ENCODE measurements at regions not wholly inside any gene's neighbourhood (a gene's known extent, or its start where the extent isn't known, plus 50 kb on each side); places are given as distances from the start of the nearest gene placed in this dataset.

DNA sequence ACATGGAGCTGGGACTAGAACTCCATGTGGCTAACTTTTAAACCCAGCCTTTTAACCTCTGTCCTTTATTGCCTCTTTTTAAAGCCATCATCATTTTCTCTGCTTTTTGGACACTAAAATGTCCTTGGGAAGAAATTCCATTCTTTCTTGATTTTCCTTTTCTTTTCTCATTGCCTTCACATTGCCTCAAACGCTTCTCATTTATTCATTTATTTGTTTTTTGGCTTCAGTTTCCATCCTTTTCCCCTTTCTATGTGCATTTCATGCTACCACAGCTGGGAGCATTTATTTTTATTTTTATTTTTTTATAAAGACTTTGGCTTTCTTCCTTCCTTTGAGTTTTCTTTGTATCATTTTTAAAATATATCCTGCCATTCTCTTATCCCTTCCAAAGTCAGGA, 212.2 kb downstream of the DACT1 start:
- DNase-seq, result no peak

DNA sequence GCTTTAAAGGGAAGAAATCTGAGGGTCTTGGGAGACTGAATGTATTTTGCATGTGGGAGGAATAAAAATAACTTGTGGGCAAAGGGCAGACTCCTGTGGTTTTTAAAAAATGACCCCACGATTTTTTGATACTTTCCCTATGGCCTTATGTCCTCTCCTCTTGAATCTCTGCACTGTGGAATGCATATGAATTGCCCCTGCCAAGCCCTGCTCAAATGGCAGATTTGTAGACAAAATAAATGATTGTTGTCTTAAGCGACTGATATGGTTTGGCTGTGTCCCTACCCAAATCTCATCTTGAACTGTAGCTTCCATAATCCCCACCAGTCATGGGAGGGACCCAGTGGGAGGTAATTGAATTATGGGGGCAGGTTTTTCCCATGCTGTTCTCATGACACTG, 223.8 kb downstream of the DACT1 start:
- peak; percentile 49 for DNase-seq

DNA sequence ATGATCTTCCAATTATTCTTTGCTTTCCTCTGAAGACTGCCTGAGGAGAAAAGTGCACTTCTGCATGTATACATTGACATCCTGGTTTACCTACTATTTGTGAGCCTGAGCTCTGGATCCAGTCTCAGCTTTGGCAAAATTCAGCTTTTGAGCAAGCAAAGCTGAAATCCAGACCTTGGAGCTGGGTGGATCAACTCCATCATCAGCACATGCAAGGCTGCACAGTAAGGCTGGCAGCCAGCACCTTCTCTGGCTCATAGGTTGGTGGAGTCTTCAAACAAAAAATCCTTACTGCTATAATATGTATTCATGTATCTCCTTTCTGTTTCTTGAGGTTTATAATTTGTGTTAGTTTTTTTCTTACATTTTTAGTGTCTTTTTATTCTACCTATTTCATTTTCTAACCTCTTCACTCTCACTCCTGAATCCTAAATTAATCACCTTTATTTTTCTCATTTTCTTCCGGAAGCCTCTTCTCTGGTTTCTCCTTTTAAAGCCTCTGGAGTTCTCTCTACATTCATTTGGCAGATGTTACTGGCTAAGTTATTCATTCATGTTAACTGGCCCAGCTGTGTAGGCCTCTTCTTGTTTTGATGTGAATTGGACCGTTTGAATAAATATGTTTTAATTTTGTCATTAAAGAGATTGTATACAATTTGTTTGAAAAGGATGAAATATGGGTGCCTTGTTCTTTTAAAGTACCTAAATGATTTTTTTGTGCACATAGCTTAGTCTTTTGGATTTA, 224.8 kb downstream of the DACT1 start:
- no peak for DNase-seq

DNA sequence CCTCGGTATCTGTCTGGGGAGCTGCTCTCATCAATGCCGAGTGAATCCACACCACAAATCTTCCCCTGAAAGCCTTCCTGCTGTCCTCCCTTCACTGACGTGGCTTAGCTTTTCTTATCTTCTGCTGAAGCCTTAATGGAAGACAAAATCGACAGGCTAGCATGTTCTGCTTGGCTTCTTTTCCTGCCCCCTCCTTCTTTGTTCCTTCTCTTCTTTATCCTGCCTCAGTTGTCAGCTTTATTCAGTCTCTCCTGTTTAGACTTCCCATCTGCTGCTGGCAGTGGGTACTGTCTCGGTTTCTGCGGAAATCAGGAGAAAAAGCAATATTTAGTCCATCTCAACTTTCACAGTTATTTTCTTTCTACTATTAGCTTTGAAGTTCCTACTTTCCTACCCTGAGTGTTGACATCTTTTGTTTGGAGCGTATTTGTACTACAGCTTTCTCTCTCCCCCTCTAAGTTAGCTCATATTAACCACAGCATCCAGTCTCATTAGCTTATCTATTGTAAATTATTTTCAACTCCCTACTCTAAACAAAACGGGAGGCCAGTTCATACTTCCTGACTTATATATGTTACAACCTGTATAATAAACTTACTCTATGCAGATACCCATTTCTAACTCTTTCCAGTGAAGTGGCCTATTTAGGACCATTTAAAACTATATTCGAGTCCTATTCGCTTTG, 226.0 kb downstream of the DACT1 start:
- no peak for DNase-seq

DNA sequence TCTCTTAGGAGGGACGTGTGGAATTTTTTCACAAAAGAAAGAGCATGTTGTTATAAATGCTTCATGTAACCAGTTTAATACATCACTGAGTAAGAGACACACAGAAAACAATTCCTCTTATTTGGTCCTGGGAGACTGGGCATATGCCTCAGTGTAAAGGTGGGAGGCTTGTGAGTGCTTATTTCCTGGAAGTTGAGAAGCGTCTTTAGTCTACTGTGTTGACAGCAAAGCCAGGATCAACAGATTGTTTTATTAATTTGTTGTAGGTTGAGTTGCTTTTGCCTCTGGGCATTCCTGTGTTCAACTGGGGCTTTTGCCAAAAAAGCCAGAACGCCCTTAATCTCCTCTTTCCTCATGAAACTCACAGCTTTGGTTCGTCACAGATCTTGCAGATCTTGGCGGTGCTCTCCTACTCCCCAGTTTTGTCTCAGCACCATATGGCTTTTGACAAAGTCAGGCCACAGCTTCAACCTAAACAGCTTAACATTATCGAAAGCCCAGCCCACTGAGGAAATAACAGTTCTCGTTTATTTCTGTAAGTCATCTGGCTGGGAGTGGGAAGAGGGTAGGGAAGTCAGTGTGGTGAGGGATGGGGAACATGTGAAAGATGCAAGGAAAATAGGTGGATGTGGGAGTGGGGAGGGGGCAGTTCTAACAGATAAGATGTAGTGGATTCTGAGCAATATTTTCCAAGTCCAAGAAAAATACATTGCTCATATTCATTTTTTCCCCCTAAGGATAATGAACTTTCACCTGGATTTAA, 227.2 kb downstream of the DACT1 start:
- peak; percentile 93 for DNase-seq

DNA sequence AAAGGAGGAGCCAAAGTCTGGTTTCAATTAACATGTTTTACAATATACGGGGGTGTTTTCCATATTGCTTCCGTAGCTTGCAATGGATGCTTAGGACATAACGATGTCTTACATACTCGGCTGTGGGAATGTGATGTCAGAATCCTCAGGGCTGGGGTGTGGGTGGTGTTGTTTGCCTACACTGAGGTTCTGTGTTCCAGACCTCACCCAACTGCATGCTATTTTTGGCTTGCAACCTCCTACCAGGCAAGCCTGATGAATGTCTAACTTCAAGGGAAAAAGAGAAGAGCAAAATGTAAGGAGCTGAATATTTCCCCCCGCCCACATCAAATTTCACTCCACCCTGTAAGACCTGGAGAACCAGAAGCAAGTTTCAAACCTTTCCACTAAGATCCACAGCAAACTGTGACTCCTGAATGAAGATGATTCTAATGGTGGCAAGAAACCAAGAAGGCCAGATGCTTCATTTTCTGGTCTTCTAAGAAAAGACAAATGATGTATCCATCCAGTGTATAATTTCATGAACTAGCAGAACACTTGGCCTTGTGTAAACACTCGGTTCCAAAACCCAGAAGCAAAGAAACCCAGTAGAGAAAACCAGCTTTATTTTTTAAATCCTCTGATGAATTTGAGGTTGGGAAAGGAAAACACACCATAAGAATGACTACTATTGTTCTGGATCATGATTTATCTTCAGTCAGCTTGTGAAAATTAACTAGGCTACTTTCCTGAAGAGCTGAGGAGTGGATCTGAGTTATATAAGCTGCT, 227.9 kb downstream of the DACT1 start:
- peak; percentile 92 for DNase-seq

DNA sequence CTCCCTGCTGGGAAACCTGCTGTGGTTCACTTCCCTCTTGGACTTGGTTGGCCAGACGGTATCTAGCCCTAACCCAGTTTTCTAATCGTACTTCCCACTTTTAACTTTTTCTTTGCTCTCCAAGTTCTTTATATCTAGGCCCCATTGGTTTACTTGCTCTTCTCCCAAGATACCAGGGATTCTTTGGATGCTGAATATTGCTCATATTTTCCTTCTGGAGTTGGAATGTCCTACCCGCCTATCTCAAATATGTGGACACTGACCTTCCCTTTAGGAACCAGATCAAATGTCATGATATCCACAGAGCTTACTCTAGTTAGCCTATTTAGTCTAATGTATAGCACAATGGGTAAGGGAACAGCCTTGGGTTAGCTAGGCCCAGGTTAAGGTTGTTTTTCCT, 228.6 kb downstream of the DACT1 start:
- DNase-seq, result peak; percentile 68

DNA sequence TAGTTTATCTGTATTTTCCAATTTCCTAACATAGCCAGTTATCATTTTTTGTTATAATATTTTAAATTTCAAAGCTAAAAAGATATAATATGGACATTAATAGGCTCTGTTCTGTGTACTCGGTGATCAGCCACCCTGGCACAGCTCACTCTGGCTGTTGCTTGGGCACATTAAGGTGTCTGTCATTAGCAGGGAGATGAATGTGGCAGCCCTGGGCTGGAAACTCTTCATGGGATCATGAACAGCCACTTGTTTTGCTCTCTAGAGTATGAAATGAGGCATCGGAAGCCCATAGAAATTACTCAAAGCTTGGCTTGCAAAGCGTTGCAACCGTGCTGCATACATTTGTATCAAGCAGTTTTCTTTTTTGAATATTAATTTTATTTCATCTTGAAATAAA, 233.2 kb downstream of the DACT1 start:
- DNase-seq, result no peak

DNA sequence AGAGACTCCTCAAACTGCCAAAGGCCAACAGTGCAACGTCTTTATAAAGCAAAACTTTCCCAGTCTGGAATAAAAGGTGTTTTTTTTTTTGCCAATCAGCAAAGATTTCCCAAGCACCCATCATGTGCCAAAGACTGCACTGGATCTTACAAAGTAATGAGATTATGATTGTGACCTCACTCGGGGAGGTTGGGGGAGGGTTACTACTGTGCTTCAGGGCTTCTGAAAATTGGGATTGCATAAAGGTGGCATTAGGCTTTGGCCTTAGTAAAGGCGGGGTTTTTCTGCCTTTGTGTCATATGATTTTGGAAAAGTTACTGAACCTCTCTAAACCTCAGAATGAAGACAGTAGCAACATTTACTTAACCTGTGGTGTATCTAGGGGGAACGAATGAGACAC, 233.8 kb downstream of the DACT1 start:
- no peak for DNase-seq

DNA sequence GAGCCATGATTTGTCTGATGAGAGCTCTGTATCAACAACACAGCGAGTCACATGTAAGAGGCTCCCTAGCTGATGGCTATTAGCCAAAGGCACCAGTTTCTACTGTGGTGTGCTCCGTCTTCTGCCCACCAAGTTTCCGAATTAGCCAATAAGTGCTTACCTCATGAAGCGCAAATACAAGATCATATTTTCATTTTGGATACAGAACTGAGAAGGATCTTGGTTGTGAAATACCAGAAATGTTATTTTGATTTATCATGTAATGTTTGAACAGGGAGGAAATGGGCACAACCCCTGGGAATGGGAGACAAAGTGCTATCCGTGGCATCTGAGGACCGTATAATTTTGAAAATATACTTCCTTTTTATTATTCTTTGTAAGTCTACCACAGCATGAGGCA, 234.3 kb downstream of the DACT1 start:
- peak; percentile 66 for DNase-seq

DNA sequence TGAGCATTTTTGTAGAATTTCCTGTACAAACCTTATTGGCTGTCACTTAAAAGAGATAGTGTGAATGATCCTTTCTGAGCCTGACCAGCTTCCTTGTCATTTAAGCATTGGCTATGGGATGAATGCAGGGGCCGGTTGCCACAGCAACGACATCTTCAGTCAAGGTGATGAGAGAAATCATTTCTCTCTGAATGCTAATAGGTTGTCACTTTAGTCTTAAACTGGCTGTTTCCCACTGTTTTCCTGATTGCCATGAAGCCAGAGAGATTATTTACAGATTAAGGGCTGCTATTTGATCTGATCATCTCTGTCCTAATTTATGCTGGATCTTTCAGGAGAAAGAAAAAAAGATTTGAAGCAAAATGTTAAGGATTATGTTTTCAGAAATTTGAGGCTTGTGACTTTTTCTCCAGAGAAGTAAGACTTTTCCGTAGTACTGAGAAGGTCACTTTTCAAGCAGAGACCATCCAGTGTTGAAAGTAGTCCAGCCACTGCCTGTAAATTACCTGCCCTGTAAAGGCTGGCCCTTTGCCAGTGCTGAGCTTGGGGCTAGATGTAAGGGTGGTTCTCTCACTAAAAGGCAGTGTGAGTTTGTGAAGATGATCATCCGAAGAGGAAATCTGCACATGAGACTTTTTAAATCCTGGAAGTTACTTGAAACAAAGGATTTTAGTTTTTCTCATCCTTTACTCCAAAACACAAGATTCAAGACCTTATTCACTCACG, 235.6 kb downstream of the DACT1 start:
- no peak for DNase-seq

DNA sequence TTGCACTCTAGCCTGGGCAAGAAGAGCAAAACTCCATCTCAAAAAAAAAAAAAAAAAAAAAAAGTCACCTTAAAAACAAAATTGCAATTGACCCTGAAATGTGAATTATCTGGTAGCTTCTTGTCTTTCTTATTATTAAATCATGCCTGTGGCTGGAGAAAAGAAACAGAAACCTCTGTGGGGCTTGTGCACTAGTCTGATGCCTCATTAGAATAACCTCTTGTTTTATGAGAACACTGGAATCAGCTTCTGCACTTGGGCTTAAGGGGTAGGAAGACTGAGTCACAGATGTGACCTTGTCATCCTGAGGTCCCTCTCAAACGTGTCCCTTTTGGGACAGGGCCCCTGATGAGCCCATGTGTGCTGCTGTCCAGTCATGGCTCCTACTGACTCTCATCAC, 237.9 kb downstream of the DACT1 start:
- DNase-seq, result no peak

DNA sequence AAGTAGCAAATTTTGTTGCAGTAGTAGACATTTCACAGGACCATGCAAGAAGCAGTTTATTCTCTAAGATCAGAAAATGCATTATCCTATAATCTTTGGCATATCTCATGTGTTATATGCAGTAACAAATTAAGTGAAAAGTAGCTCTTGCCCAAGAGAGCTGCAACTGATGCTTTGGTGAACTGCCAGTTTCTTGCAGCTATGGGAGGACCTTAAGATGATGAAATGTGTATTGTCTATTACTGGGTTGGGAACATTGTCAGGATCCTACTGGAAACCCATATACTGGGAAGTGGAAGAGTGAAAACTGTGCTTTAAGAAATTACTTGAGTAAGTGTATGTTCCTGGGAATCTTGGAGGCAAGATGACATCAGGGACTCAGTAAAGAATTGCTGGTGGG, 238.8 kb downstream of the DACT1 start:
- peak; percentile 80 for DNase-seq

DNA sequence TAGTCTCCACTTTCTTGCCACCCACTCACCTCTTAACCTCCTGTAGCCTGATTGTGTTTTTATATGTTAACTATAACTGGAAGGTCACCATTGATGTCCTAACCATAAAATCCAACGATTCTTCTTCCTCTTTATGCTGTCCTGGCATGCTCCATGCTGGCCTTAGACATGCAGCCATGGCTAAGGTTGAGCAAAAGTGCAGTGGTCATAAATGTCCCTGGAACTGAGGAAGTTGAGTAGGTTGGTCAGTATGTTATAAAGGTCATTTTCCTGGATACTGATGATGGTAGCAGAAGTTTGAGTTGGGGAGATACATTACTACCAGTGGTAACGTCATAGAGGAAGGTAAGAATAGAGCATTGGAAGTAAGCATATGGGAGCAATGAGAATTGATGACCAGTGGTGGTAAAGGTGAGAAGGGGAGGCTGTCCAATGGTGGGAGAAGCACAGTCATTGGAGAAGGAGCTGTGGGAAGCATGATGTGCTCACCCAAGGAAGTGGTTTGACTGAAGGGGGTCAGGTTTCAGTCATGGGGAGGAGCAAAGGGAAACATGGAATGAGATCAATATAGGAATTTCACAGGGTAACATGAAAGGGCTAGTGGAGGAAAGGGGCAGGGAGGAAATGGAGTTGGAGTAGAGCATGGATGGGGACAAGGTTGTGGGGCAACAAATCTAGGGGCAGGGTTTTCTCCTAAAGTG, 240.8 kb downstream of the DACT1 start:
- peak; percentile 47 for DNase-seq

DNA sequence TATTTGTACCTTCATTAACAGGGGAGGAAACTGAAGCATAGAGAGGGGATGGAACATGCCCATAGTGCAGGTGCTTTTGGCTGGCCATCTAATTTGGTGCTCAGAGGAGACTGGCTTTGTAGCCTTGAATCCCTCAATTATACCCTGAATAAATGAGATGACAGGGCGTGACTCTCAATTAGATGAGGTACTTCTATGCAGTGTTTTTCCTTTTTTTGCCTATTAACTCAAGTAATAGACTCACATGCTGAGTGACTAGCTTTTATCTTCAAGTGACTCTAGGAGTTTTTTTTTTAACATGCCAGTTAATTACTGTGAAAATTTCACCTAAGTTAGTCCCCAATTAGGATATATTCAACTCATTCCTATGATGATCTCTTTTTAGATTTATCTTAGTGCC, 243.7 kb downstream of the DACT1 start:
- DNase-seq, result no peak

DNA sequence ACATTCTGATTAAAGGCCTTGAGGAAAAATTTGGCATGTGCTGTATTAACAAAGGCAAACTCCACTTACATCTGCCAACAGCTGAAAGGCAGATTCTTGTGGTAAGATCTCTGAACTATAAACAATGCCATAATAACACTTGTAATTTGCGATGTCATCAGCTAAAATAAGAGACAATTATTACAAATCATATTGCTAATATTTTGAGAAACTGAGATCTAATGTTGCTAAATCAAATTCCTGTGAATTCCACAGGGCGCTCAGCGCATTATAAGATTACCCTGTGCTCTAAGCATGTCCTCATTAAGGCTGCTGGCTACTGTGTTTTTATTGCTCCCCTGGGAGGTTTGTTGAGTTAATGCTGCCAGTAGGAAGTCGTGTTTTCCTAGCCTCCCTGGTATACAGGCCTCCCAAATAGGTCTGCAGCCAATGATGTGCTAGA, 244.8 kb downstream of the DACT1 start:
- DNase-seq, result peak; percentile 95

DNA sequence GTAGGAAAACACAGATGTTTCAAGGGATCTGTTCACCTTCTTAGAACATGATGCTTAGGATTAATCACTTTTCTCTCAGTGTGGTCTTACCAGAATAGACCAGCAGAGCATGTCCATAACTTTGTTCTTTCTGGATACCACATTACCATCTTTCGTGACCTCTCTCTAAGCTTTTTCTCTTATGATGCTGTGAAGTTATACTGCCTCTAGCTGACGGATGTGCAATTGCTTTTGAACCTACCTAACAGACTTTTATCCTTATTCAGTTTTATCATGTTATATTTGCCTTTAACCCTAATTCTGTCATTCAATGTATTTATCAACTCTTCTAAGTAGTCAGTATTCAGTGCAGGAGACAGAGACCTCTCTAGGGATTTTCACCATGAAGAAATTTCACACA, 246.7 kb downstream of the DACT1 start:
- DNase-seq, result no peak

DNA sequence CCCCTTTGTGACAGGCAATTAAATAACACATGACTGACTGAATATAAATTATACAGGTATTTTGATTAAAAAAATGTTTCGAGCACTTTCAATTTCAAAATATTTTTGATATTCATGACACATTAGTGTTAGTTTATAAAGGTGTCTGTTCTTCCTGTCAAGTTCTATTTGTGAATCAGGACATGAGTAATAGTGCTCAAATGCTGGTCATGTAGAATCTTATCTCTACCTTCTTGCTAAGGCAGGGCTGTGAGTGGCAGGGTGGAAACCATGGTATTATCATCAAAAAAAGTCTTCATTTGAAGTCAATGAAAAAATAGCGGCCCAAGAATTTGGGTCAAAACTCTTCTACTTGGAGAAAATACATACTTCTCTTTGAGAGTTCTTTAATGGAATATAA, 250.2 kb downstream of the DACT1 start:
- no peak for DNase-seq

DNA sequence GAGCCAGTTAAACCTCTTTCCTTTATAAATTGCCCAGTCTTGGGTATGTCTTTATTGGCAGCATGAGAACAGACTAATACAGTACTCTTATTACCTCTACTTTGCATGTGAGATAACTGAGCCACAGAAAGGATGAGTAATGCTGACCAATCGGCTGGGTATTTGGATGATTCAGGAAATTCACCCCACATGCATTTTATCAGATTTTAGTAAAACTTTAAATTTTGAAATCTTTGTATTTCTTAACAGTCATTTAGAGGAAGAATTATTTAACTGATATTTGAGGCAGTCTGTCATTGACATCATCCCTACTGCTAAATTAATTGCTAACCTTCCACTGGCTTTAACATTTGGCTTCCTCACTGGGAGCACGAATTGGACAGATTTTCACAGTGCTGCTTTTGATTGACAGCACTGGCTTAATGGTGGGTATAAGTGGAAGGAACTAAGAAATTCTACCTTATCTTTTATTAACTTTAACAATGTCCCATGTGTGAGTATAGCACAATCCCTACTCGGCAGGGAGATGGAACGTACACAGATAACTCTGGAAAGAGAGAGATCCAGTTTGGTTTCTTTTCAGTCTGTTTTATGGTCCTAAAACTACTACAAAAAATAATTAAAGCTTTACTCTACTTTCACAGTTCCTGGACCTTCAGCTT, 261.0 kb downstream of the DACT1 start:
- DNase-seq, result peak; percentile 98

DNA sequence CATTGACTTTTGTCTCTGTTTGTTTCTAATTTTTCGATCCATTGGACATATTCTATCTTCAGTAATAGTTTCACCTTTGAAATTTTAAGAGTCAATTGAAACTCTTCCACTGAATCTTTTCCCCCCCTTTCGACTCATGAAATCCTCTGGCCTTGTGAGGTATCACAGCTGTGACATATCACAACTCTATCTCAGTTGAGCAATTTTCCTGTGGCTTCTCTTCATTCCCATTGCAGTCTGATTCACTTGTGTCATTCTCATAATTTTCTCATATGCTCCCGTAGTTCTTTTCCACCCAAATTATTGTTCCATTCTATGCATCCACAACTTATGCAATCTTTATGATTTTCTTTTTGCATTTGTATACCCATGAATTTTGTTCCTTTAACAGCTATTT, 261.6 kb downstream of the DACT1 start:
- DNase-seq, result peak; percentile 91

DNA sequence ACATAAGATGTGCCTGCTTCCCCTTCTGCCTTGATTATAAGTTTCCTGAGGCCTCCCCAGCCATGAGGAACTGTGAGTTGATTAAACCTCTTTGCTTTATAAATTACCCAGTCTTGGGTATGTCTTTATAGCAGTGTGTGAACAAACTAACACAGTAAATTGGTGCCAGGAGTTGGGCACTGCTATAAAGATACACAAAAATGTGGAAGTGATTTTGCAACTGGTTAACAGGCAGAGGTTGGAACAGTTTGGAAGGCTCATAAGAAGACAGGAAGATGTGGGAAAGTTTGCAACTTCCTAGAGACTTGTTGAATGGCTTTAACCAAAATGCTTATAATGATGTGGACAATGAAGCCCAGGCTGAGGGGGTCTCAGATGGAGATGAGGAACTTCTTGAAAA, 264.1 kb downstream of the DACT1 start:
- no peak for DNase-seq

Measured in fibroblast of skin of right biceps (primary cell).